MCF 10A (cell line): ENCODE measurements at regions not wholly inside any gene's neighbourhood (a gene's known extent, or its start where the extent isn't known, plus 50 kb on each side); places are given as distances from the start of the nearest gene placed in this dataset.

ENCODE experiments used
- BruUV-seq: library from RNA; stranded (reverse); fragments of 400-500 nt; replicated peaks from 2 replicates; lab custom pipeline; 2021; lab: Mats Ljungman, UMichigan
- CTCF ChIA-PET: fragments of 300-600 bp; sonication (Branson Sonifier 250); formaldehyde crosslinking; extraction: SDS; loops from one replicate; lab custom pipeline; 2021; ENCODE audit warnings: antibody characterized with exemption, inconsistent platforms; lab: Yijun Ruan, JAX
- POLR2A ChIA-PET: fragments of 300-600, 350-650 bp; sonication (Branson Sonifier 250); formaldehyde crosslinking; extraction: SDS; loops from one replicate; lab custom pipeline; 2020; ENCODE audit warnings: antibody characterized with exemption, inconsistent platforms; lab: Yijun Ruan, JAX
- DNase-seq: peaks from one replicate; pipeline ENCODE4 v3.0.0-alpha.2; 2018; ENCODE audit not compliant: unreplicated experiment
- H3K27ac Mint-ChIP-seq: one replicate; pipeline ENCODE4 v1.8.0; 2022; ENCODE audit warnings: mild to moderate bottlenecking, low read depth, mixed read lengths; ENCODE audit not compliant: unreplicated experiment
- H3K27me3 Mint-ChIP-seq: one replicate; pipeline ENCODE4 v1.8.0; 2022; ENCODE audit warnings: mixed read lengths; ENCODE audit not compliant: insufficient read depth, unreplicated experiment
- H3K36me3 Mint-ChIP-seq: one replicate; pipeline ENCODE4 v1.8.0; 2022; ENCODE audit warnings: mild to moderate bottlenecking, moderate library complexity, mixed read lengths; ENCODE audit not compliant: insufficient read depth, unreplicated experiment
- H3K4me1 Mint-ChIP-seq: one replicate; pipeline ENCODE4 v1.8.0; 2022; ENCODE audit warnings: mixed read lengths; ENCODE audit not compliant: insufficient read depth, unreplicated experiment
- H3K4me3 Mint-ChIP-seq: one replicate; pipeline ENCODE4 v1.8.0; 2022; ENCODE audit warnings: mild to moderate bottlenecking, moderate library complexity, mixed read lengths; ENCODE audit not compliant: unreplicated experiment
- H3K9me3 Mint-ChIP-seq: one replicate; pipeline ENCODE4 v1.8.0; 2022; ENCODE audit warnings: mixed read lengths; ENCODE audit not compliant: unreplicated experiment
- CTCF ChIP-seq: fragments of 200-600 bp; IDR thresholded peaks from one replicate; pipeline ENCODE4 v1.8.0; 2022; ENCODE audit warnings: antibody characterized with exemption, mild to moderate bottlenecking; ENCODE audit not compliant: unreplicated experiment
- intact Hi-C: fragments of 100-400 bp; cut with micrococcal nuclease; formaldehyde crosslinking; loops from 2 replicates; pipeline ENCODE4 v1.14.1; 2022

DNA sequence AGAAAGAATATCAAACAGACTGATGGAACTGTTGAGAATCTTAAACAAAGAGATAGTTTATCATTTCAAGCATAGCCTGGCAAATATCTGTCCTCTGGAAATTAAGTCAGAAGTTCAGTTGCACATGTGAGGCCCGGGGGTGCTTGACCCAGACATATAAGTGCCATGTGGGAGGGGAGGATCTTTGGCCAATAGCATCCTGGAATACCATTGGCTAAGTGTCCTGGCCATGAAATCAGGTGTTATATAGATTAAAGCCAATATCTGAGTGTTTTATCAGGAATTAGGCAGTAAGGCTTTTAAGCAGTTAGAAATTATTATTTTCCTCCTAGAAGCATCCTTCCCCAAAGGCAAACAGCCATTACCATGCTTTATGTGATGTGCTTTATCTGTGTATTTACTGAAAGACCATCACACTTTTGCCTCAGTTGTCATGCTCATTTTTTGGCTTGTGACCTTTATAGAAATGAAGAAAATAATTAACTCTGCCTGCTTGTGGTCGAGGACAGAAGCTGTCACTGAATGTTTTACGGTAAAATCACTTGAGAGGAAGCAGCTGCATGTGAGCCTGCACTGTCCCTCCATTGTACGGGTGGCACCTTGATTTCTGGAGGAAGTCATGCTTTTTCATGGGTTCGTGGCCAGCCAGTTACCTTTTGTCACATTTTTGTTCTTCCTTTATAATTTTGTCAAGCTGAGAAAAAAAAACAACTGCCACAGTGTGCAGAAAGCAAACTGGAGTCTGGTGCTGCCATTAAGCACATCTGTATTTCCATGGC, 259.9 kb upstream of the FMN2 start:
- DNase-seq, result no peak
- H3K4me3 Mint-ChIP-seq, result no peak overlapping the region
- no peaks in the 10 kb centered on the region for H3K36me3 Mint-ChIP-seq
- no peak for TF ChIP-seq CTCF
- ChIA-PET CTCF (interaction anchor here (1.1 to 1.4 kb wide), 2 partner anchors 13 to 16 kb away, joined by 3 to 5 read pairs; no protein-coding TSS in a partner anchor), POLR2A (interaction anchor here (0.6 kb wide), 1 partner anchor 36 kb away, joined by 4 read pairs; no protein-coding TSS in a partner anchor)
- H3K4me1 Mint-ChIP-seq, result no peaks in the 10 kb centered on the region
- H3K27ac Mint-ChIP-seq, result no peak overlapping the region
- BruUV-seq, result no TSS peak
- no peaks in the 10 kb centered on the region for H3K9me3 Mint-ChIP-seq
- no peaks in the 10 kb centered on the region for H3K27me3 Mint-ChIP-seq
- intact Hi-C loops, result no loop called here

GRCh38 chr1:239833723-239834122, 258.0 kb upstream of the FMN2 start:
- no peaks in the 10 kb centered on the region for H3K27me3 Mint-ChIP-seq
- H3K36me3 Mint-ChIP-seq, result no peaks in the 10 kb centered on the region
- no peak overlapping the region for H3K27ac Mint-ChIP-seq
- H3K4me1 Mint-ChIP-seq, result no peaks in the 10 kb centered on the region
- ChIA-PET POLR2A (no interaction called here), CTCF (interaction anchor here (1.0 kb wide), 1 partner anchor 16 kb away, joined by 4 read pairs; no protein-coding TSS in a partner anchor)
- intact Hi-C loops, result no loop called here
- no peak for DNase-seq
- BruUV-seq, result no TSS peak
- no peak overlapping the region for H3K4me3 Mint-ChIP-seq
- TF ChIP-seq CTCF, result no peak
- H3K9me3 Mint-ChIP-seq, result no peaks in the 10 kb centered on the region

DNA sequence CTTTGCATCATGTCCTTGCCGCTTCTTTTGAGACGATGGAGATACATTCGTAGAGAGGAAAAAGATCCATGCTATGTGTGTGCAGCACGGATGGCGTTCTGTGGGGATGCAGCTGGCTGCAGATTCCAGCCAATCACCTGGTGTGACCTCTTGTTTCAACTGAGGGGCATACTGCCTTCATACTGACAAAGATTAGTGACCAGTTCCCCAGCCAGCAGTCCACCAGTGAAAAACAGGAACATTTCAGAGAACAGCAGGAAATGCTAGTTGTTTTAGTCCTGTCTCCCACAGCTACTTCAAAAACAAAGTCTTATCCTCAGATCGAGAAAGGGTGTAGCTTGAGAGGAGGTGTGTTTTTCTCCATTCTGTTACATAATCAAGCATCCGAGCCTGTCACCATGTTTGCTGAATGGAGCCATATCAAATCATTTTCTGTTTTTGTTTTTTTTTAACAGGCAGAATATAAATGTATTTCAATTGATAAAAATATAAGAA, 255.7 kb upstream of the FMN2 start:
- CTCF ChIA-PET, result no interaction called here
- H3K9me3 Mint-ChIP-seq, result no peaks in the 10 kb centered on the region
- POLR2A ChIA-PET, result interaction anchor here (2.1 kb wide), 1 partner anchor 26 kb away, joined by 4 read pairs; no protein-coding TSS in a partner anchor

More for the DNA sequence above, 255.7 kb upstream of the FMN2 start:
- no peaks in the 10 kb centered on the region for H3K36me3 Mint-ChIP-seq
- no peak for DNase-seq
- no peaks in the 10 kb centered on the region for H3K27me3 Mint-ChIP-seq
- H3K4me1 Mint-ChIP-seq, result no peaks in the 10 kb centered on the region
- TF ChIP-seq CTCF, result no peak
- H3K27ac Mint-ChIP-seq, result no peak overlapping the region
- intact Hi-C loops, result no loop called here
- H3K4me3 Mint-ChIP-seq, result no peak overlapping the region
- no TSS peak for BruUV-seq
